ENCODE measurements at regions not wholly inside any gene's neighbourhood (a gene's known extent, or its start where the extent isn't known, plus 50 kb on each side); places are given as distances from the start of the nearest gene placed in this dataset.

GRCh38 chr6:112983713-112984261 lies 636.7 kb downstream of the RFPL4B start:
- TF ChIP-seq CTCF (IDR thresholded peaks at IDR 0.05 in 2 of 3, conservative IDR thresholded peaks at IDR 0.05 in 1 of 3; ENCODE audit: borderline replicate concordance in 1 of 3, insufficient read depth in 1 of 3, low read depth in 2 of 3, low read length in 2 of 3) (no peak), SIN3A (IDR thresholded peaks at IDR 0.05; ENCODE audit: low read depth) (no peak), SP1 (IDR thresholded peaks at IDR 0.05; ENCODE audit: low read depth) (no peak)
